ENCODE measurements at regions not wholly inside any gene's neighbourhood (a gene's known extent, or its start where the extent isn't known, plus 50 kb on each side); places are given as distances from the start of the nearest gene placed in this dataset.
"Not testable (repeated sequence)": the region's sequence is repeated elsewhere in the genome, so short reads cannot be mapped to it uniquely, and the experiment has no call there.

DNA sequence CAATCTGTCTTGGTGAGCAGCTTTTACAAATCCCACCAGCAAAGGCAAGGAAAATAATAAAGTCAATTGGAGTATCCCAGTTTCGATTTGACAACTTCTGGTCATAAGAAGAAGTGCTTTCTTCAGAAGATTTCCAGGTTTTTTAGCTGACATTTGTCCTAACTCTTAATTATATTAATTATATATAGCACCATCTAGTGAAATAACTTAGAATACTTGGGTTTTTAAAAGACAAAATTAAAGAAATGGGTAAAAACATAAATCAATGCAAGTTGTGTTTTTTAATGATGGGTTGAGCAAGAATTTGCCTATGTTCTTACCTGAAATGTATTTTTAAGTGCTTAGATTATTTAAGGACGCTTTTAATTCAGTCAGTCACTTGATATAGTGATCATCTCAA lies 421.8 kb downstream of the ACTL7B start:
- Mint-ChIP-seq H3K4me1 (ENCODE audit: low read depth, unreplicated experiment) (no peaks in the 10 kb centered on the region), H3K27me3 (ENCODE audit: unreplicated experiment) (no peaks in the 10 kb centered on the region), H3K27ac (ENCODE audit: unreplicated experiment) (no peak overlapping the region), H3K9me3 (ENCODE audit: low read depth, unreplicated experiment) (peaks cover 7% of the 10 kb centered on the region), H3K4me3 (ENCODE audit: low read depth, unreplicated experiment) (no peak overlapping the region), H3K36me3 (ENCODE audit: insufficient read depth, unreplicated experiment) (no peaks in the 10 kb centered on the region)
- DNase-seq: no peak
- TF ChIP-seq, protein P1, sequence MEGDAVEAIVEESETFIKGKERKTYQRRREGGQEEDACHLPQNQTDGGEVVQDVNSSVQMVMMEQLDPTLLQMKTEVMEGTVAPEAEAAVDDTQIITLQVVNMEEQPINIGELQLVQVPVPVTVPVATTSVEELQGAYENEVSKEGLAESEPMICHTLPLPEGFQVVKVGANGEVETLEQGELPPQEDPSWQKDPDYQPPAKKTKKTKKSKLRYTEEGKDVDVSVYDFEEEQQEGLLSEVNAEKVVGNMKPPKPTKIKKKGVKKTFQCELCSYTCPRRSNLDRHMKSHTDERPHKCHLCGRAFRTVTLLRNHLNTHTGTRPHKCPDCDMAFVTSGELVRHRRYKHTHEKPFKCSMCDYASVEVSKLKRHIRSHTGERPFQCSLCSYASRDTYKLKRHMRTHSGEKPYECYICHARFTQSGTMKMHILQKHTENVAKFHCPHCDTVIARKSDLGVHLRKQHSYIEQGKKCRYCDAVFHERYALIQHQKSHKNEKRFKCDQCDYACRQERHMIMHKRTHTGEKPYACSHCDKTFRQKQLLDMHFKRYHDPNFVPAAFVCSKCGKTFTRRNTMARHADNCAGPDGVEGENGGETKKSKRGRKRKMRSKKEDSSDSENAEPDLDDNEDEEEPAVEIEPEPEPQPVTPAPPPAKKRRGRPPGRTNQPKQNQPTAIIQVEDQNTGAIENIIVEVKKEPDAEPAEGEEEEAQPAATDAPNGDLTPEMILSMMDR (IDR thresholded peaks at IDR 0.05; ENCODE audit: unreplicated experiment): no peak
- intact Hi-C loops (cut with micrococcal nuclease; ENCODE audit: unreplicated experiment): no loop called here
- CTCF ChIA-PET: no interaction called here
- BruUV-seq (replicated peaks): no TSS peak

DNA sequence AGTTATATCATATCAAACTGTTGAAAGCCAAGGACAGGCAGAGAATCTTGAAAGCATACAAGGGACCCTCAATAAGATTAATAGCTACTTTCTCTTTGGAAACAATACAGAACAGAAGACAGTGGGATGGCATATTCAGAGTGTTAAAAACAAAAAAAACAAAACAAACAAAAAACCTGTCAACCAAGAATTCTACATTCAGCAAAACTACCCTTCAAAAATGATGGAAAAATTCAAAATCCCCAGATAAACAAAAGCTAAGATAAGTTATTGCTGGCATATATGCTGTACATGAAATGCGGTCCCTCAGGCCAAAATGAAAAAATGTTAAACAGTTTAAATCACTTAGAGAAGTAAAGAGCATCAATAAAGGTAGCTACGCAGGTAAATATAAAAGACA lies 425.1 kb downstream of the ACTL7B start:
- CTCF ChIA-PET: no interaction called here
- intact Hi-C loops (cut with micrococcal nuclease; ENCODE audit: unreplicated experiment): no loop called here
- TF ChIP-seq, protein P1 (IDR thresholded peaks at IDR 0.05; ENCODE audit: unreplicated experiment): no peak
- Mint-ChIP-seq H3K36me3 (ENCODE audit: insufficient read depth, unreplicated experiment) (no peaks in the 10 kb centered on the region), H3K9me3 (ENCODE audit: low read depth, unreplicated experiment) (peaks cover 7% of the 10 kb centered on the region), H3K4me1 (ENCODE audit: low read depth, unreplicated experiment) (no peaks in the 10 kb centered on the region), H3K4me3 (ENCODE audit: low read depth, unreplicated experiment) (no peak overlapping the region), H3K27me3 (ENCODE audit: unreplicated experiment) (no peaks in the 10 kb centered on the region), H3K27ac (ENCODE audit: unreplicated experiment) (no peak overlapping the region)
- no peak for DNase-seq
- no TSS peak for BruUV-seq (replicated peaks)

DNA sequence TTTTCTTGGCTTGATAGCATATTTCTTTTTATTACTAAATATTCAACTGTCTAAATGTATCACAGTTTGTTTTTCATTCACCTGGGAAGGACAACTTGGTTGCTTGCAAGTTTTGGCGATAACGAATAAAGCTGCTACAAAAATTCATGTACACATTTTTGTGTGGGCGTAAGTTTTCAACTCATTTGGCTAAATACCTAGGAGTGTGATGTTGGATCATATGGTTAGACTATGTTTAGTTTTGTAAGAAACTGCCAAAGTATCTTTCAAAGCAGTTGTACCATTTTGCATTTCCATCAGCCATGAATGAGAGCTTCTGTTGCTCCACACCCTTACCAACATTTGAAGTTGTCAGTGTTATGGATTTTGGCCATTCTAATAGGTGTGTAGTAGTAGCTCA lies 428.0 kb downstream of the ACTL7B start:
- Mint-ChIP-seq H3K9me3 (ENCODE audit: low read depth, unreplicated experiment) (peaks cover 7% of the 10 kb centered on the region), H3K4me1 (ENCODE audit: low read depth, unreplicated experiment) (no peaks in the 10 kb centered on the region), H3K36me3 (ENCODE audit: insufficient read depth, unreplicated experiment) (no peaks in the 10 kb centered on the region), H3K27me3 (ENCODE audit: unreplicated experiment) (no peaks in the 10 kb centered on the region), H3K4me3 (ENCODE audit: low read depth, unreplicated experiment) (no peak overlapping the region), H3K27ac (ENCODE audit: unreplicated experiment) (no peak overlapping the region)
- TF ChIP-seq, protein P1 (IDR thresholded peaks at IDR 0.05; ENCODE audit: unreplicated experiment): no peak
- intact Hi-C loops (cut with micrococcal nuclease; ENCODE audit: unreplicated experiment): no loop called here
- BruUV-seq (replicated peaks): no TSS peak
- DNase-seq: no peak
- CTCF ChIA-PET: no interaction called here

DNA sequence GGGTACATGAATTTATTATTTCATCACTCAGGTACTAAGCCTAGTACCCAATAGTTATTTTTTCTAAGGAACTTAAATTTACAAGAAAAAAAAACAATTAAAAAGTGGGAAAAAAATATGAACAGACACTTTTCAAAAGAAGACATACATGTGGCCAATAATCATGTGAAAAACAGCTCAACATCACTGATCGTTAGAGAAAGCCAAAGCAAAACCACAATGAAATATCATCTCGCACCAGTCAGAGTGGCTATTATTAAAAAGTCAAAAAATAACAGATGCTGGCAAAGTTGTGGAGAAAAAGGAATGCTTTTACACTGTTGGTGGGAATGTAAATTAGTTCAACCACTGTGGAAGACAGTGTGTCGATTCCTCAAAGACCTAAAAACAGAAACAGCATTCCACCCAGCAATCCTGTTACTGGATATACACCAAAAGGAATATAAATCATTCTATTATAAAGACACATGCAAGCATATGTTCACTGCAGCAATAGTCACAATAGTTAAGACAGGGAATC lies 429.3 kb downstream of the ACTL7B start:
- H3K4me3 Mint-ChIP-seq (ENCODE audit: low read depth, unreplicated experiment); H3K36me3 Mint-ChIP-seq (ENCODE audit: insufficient read depth, unreplicated experiment); H3K27ac Mint-ChIP-seq (ENCODE audit: unreplicated experiment); H3K9me3 Mint-ChIP-seq (ENCODE audit: low read depth, unreplicated experiment); DNase-seq; BruUV-seq (replicated peaks); H3K4me1 Mint-ChIP-seq (ENCODE audit: low read depth, unreplicated experiment); intact Hi-C loops (cut with micrococcal nuclease; ENCODE audit: unreplicated experiment); H3K27me3 Mint-ChIP-seq (ENCODE audit: unreplicated experiment); CTCF ChIA-PET: not testable (repeated sequence)

DNA sequence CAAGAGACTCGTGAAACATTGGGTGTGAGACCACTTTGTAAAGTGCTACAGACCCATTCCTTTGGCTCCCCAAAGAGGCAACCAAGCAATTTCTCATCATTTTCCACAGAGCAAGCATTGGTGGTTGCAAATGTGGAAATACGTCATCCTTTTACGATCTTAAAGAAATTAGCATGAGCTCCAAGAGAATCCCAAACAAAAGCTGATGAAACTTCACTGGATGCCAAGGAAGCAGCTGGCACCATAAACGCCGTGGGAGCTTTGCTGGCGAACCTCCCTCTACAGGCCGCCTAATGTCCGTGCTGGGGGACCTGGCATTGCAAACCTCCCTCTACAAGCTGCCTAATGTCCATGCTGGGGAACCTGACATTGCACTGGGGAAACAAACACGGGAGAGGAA lies 432.4 kb downstream of the ACTL7B start:
- Mint-ChIP-seq H3K27me3 (ENCODE audit: unreplicated experiment) (no peaks in the 10 kb centered on the region), H3K4me1 (ENCODE audit: low read depth, unreplicated experiment) (no peaks in the 10 kb centered on the region), H3K9me3 (ENCODE audit: low read depth, unreplicated experiment) (peaks cover 3% of the 10 kb centered on the region), H3K4me3 (ENCODE audit: low read depth, unreplicated experiment) (no peak overlapping the region), H3K27ac (ENCODE audit: unreplicated experiment) (no peak overlapping the region), H3K36me3 (ENCODE audit: insufficient read depth, unreplicated experiment) (no peaks in the 10 kb centered on the region)
- intact Hi-C loops (cut with micrococcal nuclease; ENCODE audit: unreplicated experiment): no loop called here
- TF ChIP-seq, protein P1 (IDR thresholded peaks at IDR 0.05; ENCODE audit: unreplicated experiment): no peak
- no TSS peak for BruUV-seq (replicated peaks)
- CTCF ChIA-PET: no interaction called here
- DNase-seq: no peak
